ENCODE measurements at regions not wholly inside any gene's neighbourhood (a gene's known extent, or its start where the extent isn't known, plus 50 kb on each side); places are given as distances from the start of the nearest gene placed in this dataset.
"Not testable (repeated sequence)": the region's sequence is repeated elsewhere in the genome, so short reads cannot be mapped to it uniquely, and the experiment has no call there.

DNA sequence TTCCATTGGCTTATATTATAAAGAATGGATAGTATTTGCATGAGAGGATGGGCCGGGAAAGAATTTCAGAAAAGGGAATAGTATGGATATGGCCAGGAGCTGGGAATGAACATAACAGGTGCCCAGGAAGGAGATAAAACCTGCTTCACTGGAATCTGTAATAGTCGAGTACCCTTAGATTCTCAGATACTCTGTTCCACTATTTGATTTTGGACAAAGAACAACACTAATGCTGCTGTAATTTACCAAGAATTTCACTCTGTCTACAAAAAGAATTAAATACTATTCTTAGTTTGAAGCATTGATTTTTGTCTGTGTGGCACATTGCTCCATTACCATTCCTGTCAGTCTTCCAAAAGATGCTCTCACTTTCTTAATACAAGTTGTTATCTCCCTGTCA is 718.2 kb upstream of the LRRN3 start:
- no peak for DNase-seq (ENCODE audit: low read depth)

DNA sequence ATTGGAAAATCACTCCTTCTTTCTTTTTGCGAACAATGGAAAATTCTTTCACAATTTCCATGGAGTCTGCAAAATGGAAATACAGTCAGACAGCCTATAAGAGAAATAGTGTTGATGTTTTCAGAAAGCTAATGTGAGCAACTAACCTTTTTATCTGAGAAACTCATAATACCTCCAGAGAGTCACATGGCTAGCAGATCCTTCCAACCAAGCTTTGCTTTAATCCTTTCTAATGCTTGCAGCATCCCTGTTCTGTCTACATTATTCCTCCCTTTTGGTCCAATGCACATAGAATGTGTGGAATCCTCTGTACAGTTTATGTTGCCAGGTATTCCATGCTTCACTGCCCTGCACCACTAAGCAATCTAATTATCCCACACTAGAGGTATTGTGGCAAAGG is 717.5 kb upstream of the LRRN3 start:
- no peak for DNase-seq (ENCODE audit: low read depth)

DNA sequence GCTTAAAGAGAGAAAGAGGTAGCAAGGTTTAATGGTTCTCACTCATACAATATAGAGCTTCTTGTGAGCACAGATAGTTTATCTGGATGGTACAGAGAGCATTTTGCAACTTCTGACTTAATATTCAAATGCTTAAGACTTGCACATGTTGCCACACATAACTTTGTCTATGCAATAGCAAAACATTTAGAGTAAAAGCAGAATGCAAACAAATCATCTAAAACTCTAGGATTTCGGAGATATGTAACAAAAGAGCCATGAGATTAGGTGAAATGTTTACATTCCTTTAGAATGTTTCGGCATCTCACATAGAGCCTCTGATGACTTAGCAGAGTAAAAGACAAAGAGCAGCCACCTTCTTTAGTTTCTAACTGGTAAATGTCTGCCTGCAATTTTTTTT is 717.1 kb upstream of the LRRN3 start:
- no peak for DNase-seq (ENCODE audit: low read depth)

DNA sequence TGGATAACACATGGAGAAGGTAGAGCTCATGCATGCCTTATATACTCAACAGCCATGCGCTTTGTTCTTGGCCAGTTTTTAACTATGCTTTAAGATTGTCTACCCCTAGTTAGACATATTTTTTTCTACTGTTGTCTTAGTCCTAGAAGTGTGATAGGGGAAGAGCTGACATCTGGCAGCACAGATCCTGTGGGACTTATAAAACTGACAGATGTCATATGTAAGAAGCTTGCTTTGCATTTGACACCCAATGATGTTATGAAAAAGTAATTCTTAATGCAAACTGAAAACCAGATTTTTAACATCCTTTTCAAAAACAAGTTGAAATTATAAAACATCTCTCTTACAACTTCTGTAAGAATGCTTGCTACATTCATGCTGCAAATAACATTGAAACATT is 715.9 kb upstream of the LRRN3 start:
- DNase-seq (ENCODE audit: low read depth) = no peak

DNA sequence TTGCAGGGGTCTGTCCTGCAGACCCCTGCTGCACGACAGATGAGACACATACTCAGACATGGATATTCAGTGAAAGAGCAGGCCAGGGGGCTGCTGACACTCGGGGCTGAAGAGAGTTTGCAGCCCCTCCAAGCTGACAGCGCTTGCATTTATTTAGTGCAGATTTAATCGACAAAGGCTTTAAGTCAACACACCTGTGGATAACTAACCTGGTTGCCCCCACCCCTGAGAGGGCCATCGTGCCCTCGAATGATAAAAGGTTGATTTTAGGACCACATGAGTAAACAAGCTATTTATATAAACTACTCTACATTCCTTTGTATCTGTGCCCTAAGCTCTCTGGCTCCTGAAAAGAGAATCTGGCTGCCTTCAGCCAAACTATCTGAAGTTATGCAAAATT is 708.2 kb upstream of the LRRN3 start:
- no peak for DNase-seq (ENCODE audit: low read depth)

DNA sequence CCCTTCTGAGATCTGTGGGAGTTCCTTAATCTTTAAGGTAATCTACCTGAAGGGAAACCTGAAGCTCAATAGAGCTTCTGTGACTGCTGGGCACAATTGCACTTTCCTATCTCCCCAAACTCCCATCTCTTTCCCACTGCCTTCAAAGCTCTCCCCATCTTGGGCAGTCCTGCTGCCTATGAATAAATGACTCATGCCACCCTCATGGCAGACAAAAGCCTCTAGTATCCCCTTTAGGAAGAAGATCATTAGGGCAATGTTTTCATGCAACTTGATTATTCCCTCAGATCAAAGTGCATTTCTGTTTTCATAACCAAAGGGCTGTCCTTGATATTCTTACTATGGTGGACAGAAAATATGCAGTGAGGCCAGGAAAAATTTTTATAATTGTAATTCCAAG is 704.9 kb upstream of the LRRN3 start:
- no peak for DNase-seq (ENCODE audit: low read depth)

DNA sequence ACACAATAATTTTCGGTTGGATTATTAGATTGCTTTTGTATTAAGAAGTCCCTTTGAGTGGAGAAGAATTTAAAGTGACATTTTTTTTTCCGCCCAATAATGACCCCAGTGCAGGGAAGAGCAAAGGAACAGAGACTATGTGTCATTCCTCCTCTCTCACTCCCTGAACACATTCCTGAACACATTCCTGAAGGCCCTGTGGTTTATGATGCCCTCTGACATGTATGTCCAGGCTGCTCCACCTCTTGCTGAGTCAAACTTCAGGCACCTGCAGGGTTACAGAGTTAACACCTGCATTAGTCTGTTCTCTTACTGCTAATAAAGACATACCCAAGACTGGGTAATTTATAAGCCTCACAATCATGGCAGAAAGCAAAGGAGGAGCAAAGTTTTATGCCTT is 704.0 kb upstream of the LRRN3 start:
- peak; percentile 14 for DNase-seq (ENCODE audit: low read depth)

DNA sequence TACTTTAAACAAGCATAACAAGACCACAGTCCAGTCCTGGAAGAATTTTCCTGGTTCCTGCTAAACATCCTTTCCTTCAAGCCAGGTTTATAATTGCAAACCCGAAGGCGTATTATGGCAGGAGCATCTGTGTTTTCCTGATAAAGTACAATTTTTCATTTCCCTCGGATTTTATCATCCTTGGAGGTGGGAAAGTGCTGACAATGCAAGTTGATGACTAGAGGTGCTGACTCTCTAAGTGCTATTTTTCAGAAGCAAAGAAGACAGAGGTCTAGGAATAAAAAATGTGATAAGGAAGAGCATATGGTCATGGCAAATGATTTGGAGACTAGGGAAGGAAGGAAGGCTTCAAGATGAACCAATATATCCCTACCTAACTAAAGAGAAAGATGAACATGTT is 703.2 kb upstream of the LRRN3 start:
- DNase-seq (ENCODE audit: low read depth) = no peak

DNA sequence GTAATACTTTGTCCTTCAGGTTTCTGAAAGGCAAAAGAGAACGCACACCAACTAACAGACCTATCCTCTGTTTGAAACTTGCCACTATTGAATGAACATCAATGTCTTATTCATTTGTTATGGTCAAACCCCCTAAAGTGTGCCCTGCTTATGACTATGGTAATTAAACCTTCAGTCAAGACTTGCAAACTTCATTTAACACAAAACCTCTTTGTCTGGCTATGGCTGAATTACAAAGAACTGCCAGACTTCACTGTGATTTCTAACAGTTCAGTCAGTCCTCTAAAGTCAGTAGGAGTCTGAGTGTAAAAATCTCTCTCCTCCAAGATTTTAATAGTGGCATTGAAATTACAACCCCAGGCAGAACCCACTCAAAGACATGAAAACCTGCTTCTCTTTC is 702.5 kb upstream of the LRRN3 start:
- no peak for DNase-seq (ENCODE audit: low read depth)

DNA sequence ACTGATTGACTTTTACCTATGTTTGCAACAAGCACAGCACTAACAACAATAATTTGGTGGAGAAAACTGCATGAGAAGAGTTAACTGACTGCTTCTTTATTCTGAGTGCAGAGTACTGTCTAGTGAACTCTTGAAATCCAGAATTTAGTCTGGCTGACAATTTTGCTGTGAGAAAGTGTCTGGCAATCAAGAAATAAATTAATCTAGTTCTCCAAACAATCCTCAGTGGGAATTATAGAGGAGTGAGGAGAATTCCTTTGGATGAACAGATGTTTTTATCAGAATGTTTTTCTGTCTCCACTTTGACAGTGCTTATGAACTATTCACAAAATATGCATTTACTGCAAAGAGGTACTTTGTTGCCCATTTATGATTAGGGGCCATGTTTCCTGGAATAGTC is 694.9 kb upstream of the LRRN3 start:
- DNase-seq (ENCODE audit: low read depth) = no peak

DNA sequence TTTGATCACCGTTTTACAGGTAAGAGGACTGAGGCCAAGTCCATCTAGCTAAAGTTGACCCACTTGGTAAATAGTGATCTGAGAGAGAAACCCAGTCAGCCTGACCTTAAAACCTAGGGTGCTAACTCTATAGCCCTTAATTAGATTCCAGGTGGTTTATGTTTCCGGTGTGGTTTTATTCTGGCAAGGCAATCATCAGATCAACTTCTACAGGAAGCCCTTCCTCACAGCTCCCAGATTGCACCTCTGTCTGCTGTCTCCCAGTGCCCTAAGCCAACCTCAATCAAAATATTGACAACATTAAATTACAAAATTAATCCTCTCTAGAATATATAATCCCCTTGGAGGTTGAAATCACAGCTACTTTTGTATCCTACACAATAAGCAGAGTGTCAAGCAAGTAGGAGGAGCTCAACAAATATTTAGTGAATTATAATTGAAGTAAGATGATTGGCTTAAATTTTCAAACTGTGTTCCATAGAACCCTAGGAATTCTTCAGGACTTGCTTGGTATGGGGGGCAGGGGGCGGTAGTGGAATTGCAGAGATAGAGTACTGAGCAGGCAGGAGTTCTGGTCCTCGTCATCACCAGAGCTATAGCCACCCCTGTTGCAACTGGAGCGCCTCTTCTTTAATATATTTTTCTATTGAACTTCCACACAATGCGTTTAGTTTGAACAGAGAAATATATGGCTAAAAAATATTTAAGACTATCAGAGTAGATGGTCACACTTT is 692.8 kb upstream of the LRRN3 start:
- DNase-seq (ENCODE audit: low read depth) = no peak

DNA sequence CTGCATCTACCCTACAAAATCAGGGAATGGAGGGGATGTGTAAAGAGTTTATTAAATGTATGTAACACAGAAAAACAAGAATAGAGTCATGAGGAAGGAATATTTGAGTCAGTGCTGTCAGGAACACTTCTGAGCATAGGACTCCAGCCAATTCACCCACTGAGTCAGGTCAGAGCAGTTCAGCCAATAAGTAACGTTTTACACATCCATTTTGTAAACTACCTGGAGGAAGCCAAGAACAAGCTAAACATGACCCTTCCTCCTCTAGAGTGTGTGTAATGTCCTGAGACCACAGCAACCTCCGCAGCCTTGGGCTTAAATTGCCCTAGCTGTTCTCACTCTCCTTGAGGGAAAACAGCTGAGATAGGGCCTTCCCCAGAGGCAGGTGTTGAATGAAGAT is 691.5 kb upstream of the LRRN3 start:
- no peak for DNase-seq (ENCODE audit: low read depth)

DNA sequence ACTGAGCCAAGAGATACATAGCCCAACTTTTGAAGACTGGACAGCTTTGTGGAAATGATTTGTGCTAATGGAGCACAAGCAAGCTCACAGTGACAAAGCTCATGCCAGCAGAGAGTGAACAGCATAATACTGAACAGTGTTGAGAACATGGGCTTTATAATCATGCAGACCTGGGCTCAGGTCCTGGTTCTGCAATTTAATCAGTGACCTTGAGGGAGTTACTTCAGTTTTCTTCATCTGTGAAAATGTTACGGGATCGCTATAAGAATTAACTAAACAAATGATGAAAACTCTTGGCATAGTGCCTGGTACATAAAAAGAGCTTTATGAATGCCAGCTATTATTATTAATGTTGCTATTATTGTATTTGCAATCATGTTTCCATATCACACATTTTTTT is 690.5 kb upstream of the LRRN3 start:
- DNase-seq (ENCODE audit: low read depth) = no peak

DNA sequence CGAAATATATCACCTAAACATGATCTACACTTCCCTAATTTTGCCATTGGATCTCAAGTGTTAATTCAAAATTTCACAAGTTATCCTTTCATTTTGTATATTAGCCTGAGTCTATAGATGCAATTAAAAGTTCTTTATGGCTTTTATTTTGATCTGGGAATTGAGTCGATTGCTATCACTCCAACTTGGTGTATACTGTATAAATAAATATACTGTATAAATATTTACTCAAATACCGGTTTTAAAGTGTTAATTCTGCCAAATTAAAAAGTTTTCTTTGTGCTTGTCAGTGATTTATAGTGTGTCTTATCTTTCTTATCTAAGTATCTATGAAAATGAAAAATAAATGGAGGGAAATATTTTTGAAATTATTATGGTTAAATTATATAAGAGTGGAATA is 683.7 kb upstream of the LRRN3 start:
- no peak for DNase-seq (ENCODE audit: low read depth)

DNA sequence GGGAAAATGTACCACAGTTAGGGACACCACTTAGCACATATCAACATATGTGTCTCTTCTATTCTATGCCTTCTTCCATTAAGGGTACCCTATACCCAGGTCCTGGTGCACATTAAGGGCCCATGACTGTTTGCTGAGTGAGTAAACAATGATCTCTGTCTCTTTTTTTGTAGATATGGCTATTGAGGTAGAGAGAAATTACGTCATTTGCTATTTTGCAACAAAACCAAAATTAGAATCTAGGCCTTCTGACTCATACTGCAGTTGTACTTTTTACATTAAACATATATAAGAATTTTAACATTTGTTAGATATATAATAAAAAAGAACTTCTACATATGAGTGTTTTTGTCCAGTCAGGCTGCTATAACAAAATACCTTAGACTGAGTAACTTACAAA is 683.2 kb upstream of the LRRN3 start:
- DNase-seq (ENCODE audit: low read depth) = no peak

DNA sequence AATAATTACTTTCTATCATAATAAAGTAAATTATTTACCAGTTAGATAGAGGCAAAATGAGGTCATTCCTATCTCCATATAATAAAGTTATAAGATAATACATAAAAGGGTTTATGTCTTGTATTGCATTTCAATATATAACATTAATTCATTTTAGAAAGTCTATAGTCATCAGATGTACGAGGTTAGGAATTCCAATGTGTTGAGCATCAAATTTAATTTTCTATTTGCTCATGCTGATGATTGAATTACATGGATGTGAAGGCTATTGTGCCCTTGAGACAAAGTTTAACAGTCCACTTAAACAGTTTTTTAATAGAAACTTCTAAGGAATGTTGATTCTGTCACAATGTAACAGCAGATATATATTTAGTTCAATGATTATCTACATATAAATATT is 678.3 kb upstream of the LRRN3 start:
- no peak for DNase-seq (ENCODE audit: low read depth)

DNA sequence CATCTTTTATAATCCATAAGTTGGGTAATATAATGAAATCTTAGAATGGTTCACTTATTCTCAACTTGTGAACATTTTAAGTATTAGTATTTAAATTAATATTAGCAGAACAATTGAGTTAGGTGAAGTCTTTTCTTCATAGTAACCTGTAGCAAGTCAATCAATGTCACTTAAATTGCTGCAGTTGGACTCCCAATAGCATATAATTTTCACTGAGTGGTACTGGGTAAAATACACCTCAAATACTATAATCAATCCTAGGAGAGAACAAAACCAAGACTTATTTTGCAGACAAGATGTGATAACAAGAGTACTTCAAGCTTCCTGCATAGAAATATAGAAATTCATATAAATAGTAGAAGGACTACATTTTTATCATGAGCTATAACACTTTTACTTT is 677.9 kb upstream of the LRRN3 start:
- DNase-seq (ENCODE audit: low read depth) = no peak

DNA sequence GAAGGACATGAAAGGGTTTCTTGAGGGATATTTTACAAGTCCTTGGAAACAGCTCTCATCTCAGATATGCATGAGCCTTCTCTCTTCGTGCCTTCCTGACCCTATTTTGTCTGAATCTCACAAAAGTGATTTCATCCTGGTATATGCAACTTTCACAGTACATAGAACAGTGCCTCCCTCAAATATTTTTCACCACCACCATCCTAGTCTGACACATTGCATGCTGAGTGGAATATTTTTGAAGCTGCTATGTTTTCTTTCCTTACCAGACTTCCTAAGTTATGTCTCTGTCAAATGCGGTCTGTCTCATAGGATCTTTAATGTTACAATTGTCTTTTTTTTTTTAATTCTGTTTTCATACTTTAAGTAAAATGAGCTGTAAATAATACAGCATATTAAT is 673.3 kb upstream of the LRRN3 start:
- no peak for DNase-seq (ENCODE audit: low read depth)

DNA sequence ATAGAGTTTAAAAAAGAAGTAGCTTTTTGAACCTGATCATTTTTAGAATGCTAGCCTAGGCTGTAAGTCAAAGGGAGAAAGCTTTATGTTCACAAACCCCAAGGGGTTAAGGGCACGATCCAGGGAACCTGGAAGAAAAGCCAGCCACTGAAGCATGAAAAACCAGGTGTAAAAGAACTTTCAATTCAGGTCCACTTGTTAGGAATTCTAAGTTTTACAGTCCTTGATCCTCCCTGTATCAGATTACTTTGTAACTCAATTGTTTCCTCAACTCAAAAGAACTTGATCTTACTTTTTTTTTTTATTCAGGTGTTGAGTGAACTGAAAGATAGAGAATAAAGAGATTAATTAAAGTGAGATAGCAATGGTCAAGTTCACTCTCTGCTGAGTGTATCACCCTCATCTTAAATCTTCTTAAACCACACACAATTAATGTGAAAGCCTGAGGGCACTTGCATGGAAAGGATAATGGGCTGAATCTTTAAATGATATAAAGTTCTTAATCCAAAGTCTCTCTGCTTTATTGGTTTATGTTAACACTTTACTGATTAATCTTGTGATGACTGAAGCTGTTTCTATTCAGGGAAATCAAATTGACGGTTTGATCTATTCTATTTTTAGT is 672.2 kb upstream of the LRRN3 start:
- no peak for DNase-seq (ENCODE audit: low read depth)

DNA sequence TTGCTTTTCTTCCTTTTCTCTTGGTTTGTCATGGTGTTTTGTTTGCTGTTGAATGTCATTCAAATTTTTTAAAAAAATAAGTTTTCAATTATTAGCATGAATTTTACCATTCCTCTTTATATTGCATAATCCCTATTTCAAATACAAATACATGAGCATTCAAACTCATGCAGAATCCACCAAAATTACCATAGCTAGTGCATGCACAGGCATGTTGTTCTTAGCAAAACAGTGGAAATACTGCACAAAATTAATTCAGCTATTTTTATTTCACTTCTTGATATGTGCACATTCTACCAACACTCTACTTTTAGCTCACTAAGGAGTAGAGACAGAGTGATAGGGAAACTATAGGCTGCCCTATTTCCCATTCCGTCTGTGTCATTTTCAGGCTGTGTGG is 670.1 kb upstream of the LRRN3 start:
- no peak for DNase-seq (ENCODE audit: low read depth)

DNA sequence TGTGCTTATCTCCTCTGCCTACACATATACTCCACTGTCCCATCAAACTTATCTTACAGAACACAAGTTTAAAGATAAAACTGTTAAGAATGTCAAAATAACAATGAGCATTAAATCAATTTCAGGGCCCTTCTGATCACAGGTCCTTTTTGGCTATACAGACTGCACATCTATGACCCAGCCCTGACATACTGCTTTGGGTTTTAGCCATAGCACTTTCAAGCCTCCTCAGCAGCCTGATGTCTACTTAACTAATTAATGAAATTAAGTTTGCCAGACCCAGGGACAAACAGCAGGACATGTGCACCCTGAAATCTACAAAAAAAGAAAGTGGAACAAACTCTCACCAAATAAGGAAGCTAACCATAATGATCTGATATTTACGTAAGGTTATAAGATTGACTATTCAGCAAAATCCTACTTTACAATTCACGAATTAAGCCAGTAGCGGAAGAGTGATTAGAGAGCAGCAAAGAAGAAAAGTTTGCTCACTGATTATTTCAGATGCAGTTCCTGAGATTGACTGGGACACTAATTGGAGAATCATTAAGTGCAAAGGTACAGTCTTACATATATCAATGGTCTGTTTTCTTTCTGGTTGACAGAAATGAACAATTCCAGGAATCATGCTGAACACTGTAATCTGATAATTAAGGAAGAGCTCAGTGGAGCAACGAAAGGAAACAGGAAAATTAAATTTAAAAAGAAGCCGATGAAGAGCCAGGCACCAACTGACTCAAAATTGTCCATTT is 669.3 kb upstream of the LRRN3 start:
- DNase-seq (ENCODE audit: low read depth) = no peak

DNA sequence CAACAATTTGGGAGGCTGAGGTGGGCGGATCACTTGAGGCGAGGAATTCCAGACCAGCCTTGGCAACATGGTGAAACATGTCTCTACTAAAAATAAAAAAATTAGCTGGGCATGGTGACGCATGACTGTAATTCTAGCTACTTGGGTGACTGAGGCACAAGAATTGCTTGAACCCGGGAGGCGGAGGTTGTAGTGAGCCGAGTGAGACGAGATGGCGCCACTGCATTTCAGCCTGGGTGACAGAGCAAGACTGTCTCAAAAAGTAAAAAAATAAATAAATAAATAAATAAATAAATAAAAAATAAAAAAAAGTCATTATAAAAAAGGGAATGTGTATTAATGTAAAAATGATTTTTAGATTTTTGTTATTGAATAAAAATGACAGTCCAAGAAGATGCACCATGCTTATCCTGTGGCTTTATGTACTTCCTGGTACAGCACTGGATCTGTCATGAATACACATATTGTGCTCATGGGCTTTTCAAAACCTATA is 658.8 kb upstream of the LRRN3 start:
- DNase-seq (ENCODE audit: low read depth) = no peak

DNA sequence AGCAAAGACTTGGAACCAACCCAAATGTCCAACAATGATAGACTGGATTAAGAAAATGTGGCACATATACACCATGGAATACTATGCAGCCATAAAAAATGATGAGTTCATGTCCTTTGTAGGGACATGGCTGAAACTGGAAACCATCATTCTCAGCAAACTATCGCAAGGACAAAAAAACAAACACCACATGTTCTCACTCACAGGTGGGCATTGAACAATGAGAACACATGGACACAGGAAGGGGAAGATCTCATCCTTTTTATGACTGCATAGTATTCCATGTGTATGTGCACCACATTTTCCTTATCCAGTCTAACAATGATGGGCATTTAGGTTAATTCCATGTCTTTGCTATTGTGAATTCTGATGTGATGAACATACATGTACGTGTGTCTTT is 652.0 kb upstream of the LRRN3 start:
- not testable (repeated sequence) for DNase-seq (ENCODE audit: low read depth)

All from LHCN-M2 (cell line).